SIG-M5 treated with dmso at 0.1 percent for 504 hours (cell line): ENCODE measurements at regions not wholly inside any gene's neighbourhood (a gene's known extent, or its start where the extent isn't known, plus 50 kb on each side); places are given as distances from the start of the nearest gene placed in this dataset.
"Not testable (repeated sequence)": the region's sequence is repeated elsewhere in the genome, so short reads cannot be mapped to it uniquely, and the experiment has no call there.

Source experiments
- DNase-seq: peaks from one replicate; lab custom pipeline; 2025; ENCODE audit not compliant: unreplicated experiment; lab: John Stamatoyannopoulos, UW

DNA sequence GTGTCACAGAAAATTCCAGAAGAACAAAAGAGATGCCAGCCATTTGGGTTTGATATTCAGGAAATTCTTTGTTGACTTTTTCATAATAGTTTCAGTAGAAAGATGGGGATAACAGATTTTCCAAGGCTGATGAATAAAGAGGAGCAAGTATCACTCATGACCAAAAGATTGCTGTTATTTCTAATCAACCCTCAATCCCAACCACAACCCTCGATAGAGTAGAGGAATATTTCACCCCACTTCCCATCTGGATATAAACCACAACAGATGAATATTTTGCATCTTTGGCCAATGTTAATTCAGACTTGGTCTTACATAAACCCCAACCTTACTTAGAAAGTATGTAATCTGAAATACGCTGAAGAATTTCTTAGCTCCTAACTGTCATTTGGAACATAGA is 232.4 kb downstream of the SEC16B start:
- no peak for DNase-seq

DNA sequence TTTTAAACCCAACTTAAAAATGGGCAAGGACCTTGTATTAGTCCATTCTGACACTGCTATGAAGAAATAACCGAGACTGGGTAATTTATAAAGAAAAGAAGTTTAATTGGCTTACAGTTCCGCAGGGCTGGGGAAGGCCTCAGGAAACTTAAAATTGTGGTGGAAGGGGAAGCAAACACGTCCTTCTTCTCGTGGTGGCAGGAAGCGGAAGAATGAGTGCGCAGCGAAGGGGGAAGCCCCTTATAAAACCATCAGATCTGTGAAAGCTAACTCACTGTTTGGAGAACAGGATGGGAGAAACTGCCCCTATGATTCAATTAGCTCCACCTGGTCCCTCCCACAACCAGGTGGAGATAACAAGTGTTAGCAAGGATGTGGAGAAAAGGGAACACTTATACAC is 237.7 kb downstream of the SEC16B start:
- DNase-seq, result no peak

DNA sequence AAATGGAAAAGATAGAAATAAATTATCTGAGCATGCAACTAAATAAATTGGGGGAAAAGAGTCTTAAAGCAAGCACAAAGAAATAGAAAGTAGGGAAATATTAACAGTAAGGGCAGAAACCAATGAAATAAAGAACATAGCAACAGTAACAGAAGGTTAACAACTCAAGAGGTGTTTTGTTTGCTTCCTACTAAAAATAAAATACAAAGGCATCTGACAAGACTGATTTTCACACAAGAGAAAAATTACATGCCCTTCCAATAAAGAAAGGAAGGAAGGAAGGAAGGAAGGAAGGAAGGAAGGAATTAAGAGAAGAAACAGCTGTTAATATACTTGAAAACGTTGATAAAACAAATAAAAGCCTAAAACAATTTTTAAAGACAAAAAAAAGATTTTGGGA is 240.2 kb downstream of the SEC16B start:
- DNase-seq, result no peak

- DNase-seq, result no peak
Observed at GRCh38 chr1:177723533-177723932, 246.3 kb downstream of the SEC16B start.

GRCh38 chr1:177710696-177711620 is 258.9 kb downstream of the SEC16B start:
- DNase-seq, result no peak

DNA sequence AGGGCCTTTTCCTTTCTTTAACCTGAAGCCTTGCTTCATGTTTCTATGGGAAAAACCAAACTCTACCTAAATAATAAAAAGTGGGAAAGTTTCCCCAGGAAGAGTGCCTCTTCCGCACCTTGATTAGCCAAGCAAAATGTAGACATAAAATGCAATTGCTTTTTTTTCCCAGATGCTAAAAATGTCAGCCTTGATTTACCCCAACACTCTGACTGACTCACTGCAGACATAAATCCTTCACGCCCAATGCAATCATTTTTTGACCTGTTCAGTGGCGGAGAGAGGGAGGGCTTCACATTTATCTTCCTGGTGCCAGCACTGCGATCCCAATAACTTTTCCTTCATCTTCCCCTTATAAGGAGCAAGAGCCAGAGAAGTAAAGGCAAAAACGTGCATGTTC is 261.5 kb downstream of the SEC16B start:
- no peak for DNase-seq

- no peak for DNase-seq
Observed at GRCh38 chr1:177706977-177707376, 262.9 kb downstream of the SEC16B start.

DNA sequence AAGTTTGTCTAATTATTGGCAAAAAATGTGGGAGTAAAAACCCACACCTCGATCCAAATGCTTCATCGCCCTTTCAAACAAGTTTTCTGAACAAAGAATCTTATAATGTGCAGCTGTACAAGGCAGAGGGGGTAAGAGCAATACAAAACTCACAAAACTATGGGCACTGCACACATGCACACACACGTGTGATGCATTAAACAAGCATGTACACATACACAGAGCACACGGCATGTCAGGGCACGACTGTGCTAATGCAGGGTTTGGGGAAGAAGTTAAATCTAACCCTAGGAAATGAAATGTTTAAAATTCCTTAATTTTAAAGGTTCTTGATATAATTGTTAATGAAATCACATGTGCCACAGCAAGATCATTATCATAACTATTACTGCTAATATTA is 264.0 kb downstream of the SEC16B start:
- DNase-seq, result no peak

- DNase-seq, result no peak
Observed at GRCh38 chr1:177703888-177704446, 265.9 kb downstream of the SEC16B start.

- no peak for DNase-seq
Observed at GRCh38 chr1:177701654-177702353, 268.1 kb downstream of the SEC16B start.

- DNase-seq, result no peak
Observed at GRCh38 chr1:177700856-177701255, 269.0 kb downstream of the SEC16B start.

DNA sequence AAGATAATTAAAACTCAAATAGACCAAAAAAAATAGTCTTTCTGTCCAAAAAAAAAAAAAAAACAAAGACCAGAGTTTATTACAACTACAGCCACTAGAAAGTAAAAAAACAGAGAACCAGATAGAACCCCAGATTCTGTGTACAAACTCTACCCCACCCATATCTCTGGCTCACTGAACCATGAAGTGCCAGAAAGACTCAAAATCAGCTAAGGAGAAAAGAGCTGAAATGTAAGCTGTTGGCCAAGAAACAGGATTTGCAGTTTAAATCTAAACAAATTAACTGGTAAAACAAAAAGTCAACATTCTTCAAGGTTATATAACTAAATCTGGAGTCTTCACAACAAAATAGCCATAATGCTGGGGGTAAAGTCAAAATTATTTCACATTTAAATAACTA is 278.9 kb downstream of the SEC16B start:
- DNase-seq, result no peak

- no peak for DNase-seq
Observed at GRCh38 chr1:177687544-177687943, 282.3 kb downstream of the SEC16B start.

DNA sequence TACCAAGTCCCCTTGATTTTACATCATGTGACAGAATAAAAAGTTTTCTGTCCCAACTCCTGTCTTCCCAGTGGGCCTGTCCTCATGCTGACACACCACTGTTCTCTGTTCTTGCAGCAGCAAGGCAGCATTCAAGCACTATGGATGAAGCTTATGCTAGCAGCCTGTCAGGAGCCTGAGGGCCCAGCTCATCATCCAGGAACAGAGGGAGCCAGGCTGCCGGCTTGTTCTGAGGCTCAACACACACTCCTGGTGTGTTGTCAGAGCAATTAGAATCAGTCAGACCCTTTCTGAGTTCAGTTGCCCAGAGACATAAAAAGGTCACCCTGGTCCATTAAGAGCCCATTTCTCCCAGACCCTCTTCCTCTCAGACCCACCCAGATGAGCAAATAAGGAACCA is 282.9 kb downstream of the SEC16B start:
- no peak for DNase-seq

GRCh38 chr1:177669161-177669560 is 300.7 kb downstream of the SEC16B start:
- DNase-seq, result no peak

DNA sequence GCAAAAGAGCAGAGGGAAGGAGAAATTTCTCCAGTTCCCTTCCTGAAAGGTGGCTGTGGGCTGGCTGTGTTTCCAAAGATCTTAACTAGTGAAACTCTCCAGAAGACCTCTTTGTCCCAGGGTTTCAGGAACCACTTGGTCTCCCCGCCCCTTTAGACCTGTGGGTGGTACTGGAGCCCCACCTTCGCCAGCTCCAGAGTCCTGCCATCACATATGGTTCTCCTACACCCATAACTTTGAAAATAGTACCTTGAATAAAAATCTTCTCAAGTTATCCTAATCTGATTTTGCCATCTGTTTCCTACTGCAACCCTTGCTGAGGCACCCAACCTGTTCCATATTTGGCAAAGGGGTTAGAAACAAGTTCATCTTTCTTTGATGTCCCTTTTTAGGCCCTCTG is 303.9 kb downstream of the SEC16B start:
- no peak for DNase-seq

DNA sequence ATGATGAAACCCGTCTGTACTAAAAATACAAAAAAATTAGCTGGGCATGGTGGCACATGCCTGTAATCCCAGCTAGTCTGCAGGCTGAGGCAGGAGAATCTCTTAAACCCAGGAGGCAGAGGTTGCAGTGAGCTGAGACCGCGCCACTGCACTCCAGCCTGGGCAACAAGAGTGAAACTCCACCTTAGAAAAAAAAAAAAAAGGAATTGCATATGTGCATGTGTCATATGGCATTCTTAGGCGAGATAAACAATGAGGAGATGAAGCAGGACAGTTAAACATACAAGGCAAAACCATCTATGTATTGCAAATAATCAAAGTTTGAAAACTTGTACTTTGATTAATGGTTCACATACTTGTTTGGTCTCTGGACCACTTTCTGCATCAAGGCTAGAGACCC is 305.1 kb downstream of the SEC16B start:
- not testable (repeated sequence) for DNase-seq

- DNase-seq, result no peak
Observed at GRCh38 chr1:177660188-177660587, 309.7 kb downstream of the SEC16B start.

- no peak for DNase-seq
Observed at GRCh38 chr1:177659281-177659680, 310.6 kb downstream of the SEC16B start.

DNA sequence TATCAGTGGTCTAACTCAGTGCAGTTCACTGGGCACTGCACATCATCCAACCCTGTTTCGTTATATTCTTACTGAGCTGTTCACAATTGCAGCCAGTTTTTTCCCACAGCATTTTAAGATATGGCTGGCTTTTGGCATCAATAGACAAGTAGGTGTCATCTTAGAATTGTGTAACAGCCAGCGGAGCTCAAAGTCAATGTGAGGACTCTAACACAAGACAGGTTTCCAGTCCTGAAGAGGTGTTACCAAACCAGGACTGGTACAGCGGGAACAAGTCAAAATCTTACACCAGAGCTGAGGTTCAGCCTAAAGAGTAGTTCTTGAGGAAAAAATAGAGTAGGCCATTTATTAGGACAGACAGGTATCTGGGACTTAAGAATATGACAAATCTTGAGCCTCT is 313.3 kb downstream of the SEC16B start:
- DNase-seq, result no peak

- no peak for DNase-seq
Observed at GRCh38 chr1:177650947-177651346, 318.9 kb downstream of the SEC16B start.

DNA sequence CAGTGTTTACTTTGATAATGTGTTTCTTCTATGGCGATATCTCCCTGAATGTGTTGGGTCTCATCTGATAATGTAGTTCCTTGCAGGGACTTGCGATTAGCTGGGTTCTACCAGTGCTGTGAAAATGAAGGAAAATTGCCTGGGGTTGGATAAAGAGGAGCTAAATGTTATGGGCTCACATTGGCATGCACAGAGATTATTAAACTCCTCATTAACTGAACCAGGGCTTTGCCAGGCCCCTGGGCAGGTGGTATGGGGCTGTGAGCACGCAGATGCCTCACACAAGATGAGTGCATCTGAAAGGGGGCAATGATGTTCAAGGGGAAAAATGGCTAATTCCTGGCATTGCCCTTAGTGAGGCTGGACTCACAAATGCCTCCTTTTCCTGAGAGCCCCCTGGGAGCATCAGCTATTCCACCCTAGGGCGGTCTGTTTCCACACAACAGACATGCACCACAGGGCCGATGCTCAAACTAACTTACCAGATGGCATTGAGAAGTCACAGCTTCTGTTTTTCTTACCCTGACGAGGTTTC is 321.1 kb downstream of the SEC16B start:
- no peak for DNase-seq
